Progenitor cell of endocrine pancreas (in vitro differentiated cells): ENCODE measurements at regions not wholly inside any gene's neighbourhood (a gene's known extent, or its start where the extent isn't known, plus 50 kb on each side); places are given as distances from the start of the nearest gene placed in this dataset.

ENCODE experiments used
- DNase-seq: peaks from one replicate; pipeline ENCODE4 v3.0.0; 2021; ENCODE audit warnings: low spot score; ENCODE audit not compliant: unreplicated experiment
- H3K27ac Mint-ChIP-seq: 2 replicates; pipeline ENCODE4 v1.8.0; 2021; ENCODE audit warnings: mild to moderate bottlenecking, moderate library complexity, mixed read lengths
- H3K27me3 Mint-ChIP-seq: 2 replicates; pipeline ENCODE4 v1.8.0; 2021; ENCODE audit warnings: mixed read lengths
- H3K36me3 Mint-ChIP-seq: 2 replicates; pipeline ENCODE4 v1.8.0; 2022; ENCODE audit warnings: mixed read lengths; ENCODE audit not compliant: insufficient read depth
- H3K4me1 Mint-ChIP-seq: 2 replicates; pipeline ENCODE4 v1.8.0; 2021; ENCODE audit warnings: low read depth, mixed read lengths
- H3K4me3 Mint-ChIP-seq: 2 replicates; pipeline ENCODE4 v1.8.0; 2021; ENCODE audit warnings: low read depth, mild to moderate bottlenecking, moderate library complexity, mixed read lengths
- H3K9me3 Mint-ChIP-seq: 2 replicates; pipeline ENCODE4 v1.8.0; 2021; ENCODE audit warnings: low read depth, mixed read lengths
- TF ChIP-seq, protein P1 (sequence below): fragments of 200-600 bp; sonication (generic); IDR thresholded peaks from one replicate; pipeline ENCODE4 v1.5.0; 2021; ENCODE audit warnings: antibody characterized with exemption, mild to moderate bottlenecking; ENCODE audit not compliant: unreplicated experiment

DNA sequence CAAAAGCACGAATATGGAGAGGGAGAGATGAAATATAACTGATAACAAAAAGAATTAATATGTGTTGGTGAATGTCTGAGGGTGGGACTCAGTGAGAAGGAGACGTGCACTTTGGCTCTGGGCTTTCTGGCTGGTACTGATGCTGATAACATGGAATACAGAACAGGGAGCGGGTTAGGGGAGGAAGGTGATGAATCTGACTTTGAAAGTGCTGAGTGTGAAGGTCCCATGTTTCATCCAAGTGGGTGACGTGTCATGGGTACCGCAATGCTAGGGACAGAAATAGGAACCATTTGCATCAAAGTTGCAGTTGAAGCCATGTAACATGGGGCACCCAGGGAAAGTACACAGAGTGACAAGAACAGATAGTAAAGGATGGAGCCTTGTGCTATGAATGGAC, 236.6 kb upstream of the MYO3A start:
- DNase-seq = no peak
- Mint-ChIP-seq H3K9me3 (no peaks in the 10 kb centered on the region), H3K36me3 (no peaks in the 10 kb centered on the region), H3K4me1 (peaks cover 2% of the 10 kb centered on the region), H3K27me3 (peaks cover 17% of the 10 kb centered on the region), H3K4me3 (no peak overlapping the region), H3K27ac (no peak overlapping the region)
- TF ChIP-seq, protein P1, sequence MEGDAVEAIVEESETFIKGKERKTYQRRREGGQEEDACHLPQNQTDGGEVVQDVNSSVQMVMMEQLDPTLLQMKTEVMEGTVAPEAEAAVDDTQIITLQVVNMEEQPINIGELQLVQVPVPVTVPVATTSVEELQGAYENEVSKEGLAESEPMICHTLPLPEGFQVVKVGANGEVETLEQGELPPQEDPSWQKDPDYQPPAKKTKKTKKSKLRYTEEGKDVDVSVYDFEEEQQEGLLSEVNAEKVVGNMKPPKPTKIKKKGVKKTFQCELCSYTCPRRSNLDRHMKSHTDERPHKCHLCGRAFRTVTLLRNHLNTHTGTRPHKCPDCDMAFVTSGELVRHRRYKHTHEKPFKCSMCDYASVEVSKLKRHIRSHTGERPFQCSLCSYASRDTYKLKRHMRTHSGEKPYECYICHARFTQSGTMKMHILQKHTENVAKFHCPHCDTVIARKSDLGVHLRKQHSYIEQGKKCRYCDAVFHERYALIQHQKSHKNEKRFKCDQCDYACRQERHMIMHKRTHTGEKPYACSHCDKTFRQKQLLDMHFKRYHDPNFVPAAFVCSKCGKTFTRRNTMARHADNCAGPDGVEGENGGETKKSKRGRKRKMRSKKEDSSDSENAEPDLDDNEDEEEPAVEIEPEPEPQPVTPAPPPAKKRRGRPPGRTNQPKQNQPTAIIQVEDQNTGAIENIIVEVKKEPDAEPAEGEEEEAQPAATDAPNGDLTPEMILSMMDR = no peak

DNA sequence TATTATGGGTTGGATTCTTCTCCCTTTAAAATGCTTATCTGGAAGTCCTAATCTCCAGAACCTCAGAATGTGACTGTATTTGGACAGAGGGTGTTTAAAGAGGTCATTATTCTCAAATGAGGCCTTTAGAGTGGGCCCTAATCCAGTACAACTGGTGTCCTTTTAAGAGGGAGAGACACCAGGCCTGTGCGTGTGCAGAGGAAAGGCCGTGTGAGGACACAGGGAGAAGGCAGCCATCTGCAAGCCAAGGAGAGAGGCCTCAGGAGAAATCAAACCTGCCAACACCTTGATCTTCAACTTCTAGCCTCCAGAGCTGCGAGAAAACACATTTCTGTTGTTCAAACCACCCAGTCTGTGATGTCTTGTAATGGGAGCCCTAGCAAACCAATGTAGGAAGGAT, 235.4 kb upstream of the MYO3A start:
- Mint-ChIP-seq H3K4me3 (no peak overlapping the region), H3K4me1 (peaks cover 2% of the 10 kb centered on the region)

DNA sequence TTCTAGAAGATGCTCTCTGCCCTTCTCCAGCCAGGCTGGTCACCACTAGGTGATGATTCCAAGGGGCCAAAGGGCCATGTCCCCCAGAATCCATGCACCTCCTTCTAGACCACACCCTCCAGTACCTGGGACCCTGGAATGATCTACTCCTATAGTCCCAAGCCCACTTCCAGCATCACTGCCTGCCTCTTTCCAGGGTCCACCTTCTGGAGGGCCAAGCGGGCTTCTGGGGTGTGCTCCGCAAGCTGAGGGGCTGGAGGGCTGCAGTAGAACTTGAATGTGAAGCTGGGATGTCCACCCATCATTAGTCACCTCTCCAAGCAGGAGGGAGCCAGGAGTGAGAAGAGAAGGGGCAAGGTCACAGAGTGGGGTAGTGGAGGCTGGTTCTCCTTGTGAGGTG, 234.4 kb upstream of the MYO3A start:
- H3K36me3 Mint-ChIP-seq = no peaks in the 10 kb centered on the region
- TF ChIP-seq, protein P1 = no peak
- H3K27ac Mint-ChIP-seq = no peak overlapping the region
- peaks cover 17% of the 10 kb centered on the region for H3K27me3 Mint-ChIP-seq
- H3K4me3 Mint-ChIP-seq = no peak overlapping the region
- DNase-seq = no peak
- no peaks in the 10 kb centered on the region for H3K9me3 Mint-ChIP-seq
- H3K4me1 Mint-ChIP-seq = peaks cover 2% of the 10 kb centered on the region

More for the DNA sequence above, 235.4 kb upstream of the MYO3A start:
- TF ChIP-seq, protein P1 = no peak
- no peak overlapping the region for H3K27ac Mint-ChIP-seq
- no peaks in the 10 kb centered on the region for H3K36me3 Mint-ChIP-seq
- H3K9me3 Mint-ChIP-seq = no peaks in the 10 kb centered on the region
- peaks cover 17% of the 10 kb centered on the region for H3K27me3 Mint-ChIP-seq
- no peak for DNase-seq

DNA sequence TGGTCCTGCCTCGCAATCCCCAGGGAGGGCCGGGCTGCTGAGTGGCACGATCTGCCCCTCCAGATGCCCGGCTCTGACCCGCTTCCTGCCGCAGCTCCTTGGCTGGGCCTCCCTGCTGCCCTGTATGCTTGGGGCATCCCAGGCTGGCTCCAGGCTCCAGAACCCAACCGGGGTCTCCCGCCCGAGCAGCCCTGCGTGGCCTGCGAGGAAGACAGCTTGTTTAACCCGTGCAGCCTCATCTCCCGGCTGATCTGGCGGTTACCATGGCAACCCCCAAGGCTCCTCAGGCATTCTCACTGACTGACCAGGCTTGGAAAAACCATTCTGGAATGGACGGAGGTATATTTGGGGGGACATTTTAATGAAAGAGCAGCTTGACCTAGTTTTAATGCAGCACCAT, 232.4 kb upstream of the MYO3A start:
- no peak for DNase-seq
- no peak overlapping the region for H3K4me3 Mint-ChIP-seq
- TF ChIP-seq, protein P1 = no peak
- no peak overlapping the region for H3K27ac Mint-ChIP-seq
- peaks cover 4% of the 10 kb centered on the region for H3K4me1 Mint-ChIP-seq
- H3K36me3 Mint-ChIP-seq = no peaks in the 10 kb centered on the region
- H3K27me3 Mint-ChIP-seq = peaks cover 12% of the 10 kb centered on the region
- H3K9me3 Mint-ChIP-seq = no peaks in the 10 kb centered on the region

DNA sequence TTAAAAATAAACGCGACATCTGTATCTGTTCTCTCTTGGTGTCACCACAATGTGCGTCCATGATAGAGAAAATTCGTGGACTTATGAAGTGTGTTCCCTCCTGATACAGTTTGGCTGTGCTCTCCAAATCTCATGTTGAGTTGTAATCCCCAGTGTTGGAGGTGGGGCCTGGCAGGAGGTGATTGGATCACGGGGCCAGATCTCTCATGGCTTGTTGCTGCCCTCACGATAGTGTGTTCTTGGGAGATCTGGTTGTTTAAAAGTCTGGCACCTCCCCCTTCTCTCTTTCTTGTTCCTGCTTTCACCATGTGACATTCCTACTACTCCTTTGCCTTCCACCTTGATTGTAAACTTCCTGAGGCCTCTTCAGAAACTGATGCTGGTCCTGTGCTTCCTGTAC, 229.4 kb upstream of the MYO3A start:
- Mint-ChIP-seq H3K27ac (no peak overlapping the region), H3K27me3 (peaks cover 9% of the 10 kb centered on the region), H3K36me3 (no peaks in the 10 kb centered on the region), H3K4me3 (no peak overlapping the region), H3K9me3 (no peaks in the 10 kb centered on the region), H3K4me1 (peaks cover 6% of the 10 kb centered on the region)
- DNase-seq = no peak
- TF ChIP-seq, protein P1 = no peak

DNA sequence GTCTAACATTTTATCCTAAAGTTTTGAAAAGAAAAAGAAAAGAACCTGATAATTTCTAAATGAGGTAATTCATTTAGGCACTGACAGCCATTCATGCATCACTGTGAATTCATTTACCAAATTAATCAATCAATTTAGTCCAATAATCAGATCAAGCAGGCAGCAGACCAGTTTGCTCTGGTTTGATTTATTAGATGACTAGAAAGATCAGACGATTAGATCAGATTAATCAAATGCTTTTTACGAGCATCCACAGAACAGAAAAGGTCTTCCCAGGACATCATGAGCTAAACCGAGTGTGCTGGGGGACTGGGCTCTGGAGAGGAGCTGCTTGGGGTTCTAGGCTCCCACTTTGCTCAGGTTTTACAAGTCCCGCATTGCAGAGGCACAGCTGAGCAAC, 226.5 kb upstream of the MYO3A start:
- H3K4me1 Mint-ChIP-seq = peaks cover 4% of the 10 kb centered on the region
- TF ChIP-seq, protein P1 = no peak
- no peaks in the 10 kb centered on the region for H3K9me3 Mint-ChIP-seq
- H3K36me3 Mint-ChIP-seq = no peaks in the 10 kb centered on the region
- H3K27ac Mint-ChIP-seq = no peak overlapping the region
- H3K4me3 Mint-ChIP-seq = no peak overlapping the region
- DNase-seq = no peak
- H3K27me3 Mint-ChIP-seq = peaks cover 5% of the 10 kb centered on the region
